ENCODE measurements at regions not wholly inside any gene's neighbourhood (a gene's known extent, or its start where the extent isn't known, plus 50 kb on each side); places are given as distances from the start of the nearest gene placed in this dataset.

- TF ChIP-seq POLR2A (IDR thresholded peaks at IDR 0.05): no peak
- TF ChIP-seq POLR2AphosphoS5 (IDR thresholded peaks at IDR 0.05): no peak
- TF ChIP-seq CTCF (IDR thresholded peaks at IDR 0.05 in 8 of 11, conservative IDR thresholded peaks at IDR 0.05 in 3 of 11): no peak
- Histone ChIP-seq H3K4me1 (no peaks in the 10 kb centered on the region), H3K36me3 (no peaks in the 10 kb centered on the region), H3K9me3 (peaks cover 0 to 24% (median 7%) of the 10 kb centered on the region in 8 donors), H3K27ac (no peak overlapping the region), H3K4me3 (no peak overlapping the region), H3K27me3 (replicated peaks in 1 of 7) (no peaks in the 10 kb centered on the region)
- no peak for DNase-seq
- intact Hi-C loops (cut with DNase I; ENCODE audit: low total_unique reads): no loop called here
- WGBS, 5 donors: 75 to 85% (median 77%) methylated on average over 5 of the region's 5 CpGs
These were observed 86.1 kb upstream of the KCNK1 start for GRCh38 chr1:233527818-233528217.

- H3K9me3 ChIP-seq: peaks cover 0 to 24% (median 7%) of the 10 kb centered on the region in 8 donors
- no peak for DNase-seq
- no peak for TF ChIP-seq POLR2AphosphoS5 (IDR thresholded peaks at IDR 0.05)
- TF ChIP-seq POLR2A (IDR thresholded peaks at IDR 0.05): no peak
- no peak for TF ChIP-seq CTCF (IDR thresholded peaks at IDR 0.05 in 8 of 11, conservative IDR thresholded peaks at IDR 0.05 in 3 of 11)
- intact Hi-C loops (cut with DNase I; ENCODE audit: low total_unique reads): no loop called here
- WGBS, 5 donors: 90 to 95% (median 91%) methylated on average over 6 of the region's 6 CpGs
- no peak overlapping the region for H3K4me3 ChIP-seq
- H3K27me3 ChIP-seq (replicated peaks in 1 of 7): no peaks in the 10 kb centered on the region
- no peaks in the 10 kb centered on the region for H3K4me1 ChIP-seq
- no peaks in the 10 kb centered on the region for H3K36me3 ChIP-seq
- H3K27ac ChIP-seq: no peak overlapping the region
These were observed 83.1 kb upstream of the KCNK1 start for GRCh38 chr1:233530665-233531386.

- TF ChIP-seq POLR2AphosphoS5 (IDR thresholded peaks at IDR 0.05) (no peak), CTCF (IDR thresholded peaks at IDR 0.05 in 8 of 11, conservative IDR thresholded peaks at IDR 0.05 in 3 of 11) (no peak), POLR2A (IDR thresholded peaks at IDR 0.05) (no peak)
- H3K36me3 ChIP-seq: no peaks in the 10 kb centered on the region
- peaks cover 0 to 3% (median 0%) of the 10 kb centered on the region in 7 donors for H3K27me3 ChIP-seq (replicated peaks in 1 of 7)
- intact Hi-C loops (cut with DNase I; ENCODE audit: low total_unique reads): no loop called here
- H3K27ac ChIP-seq: no peak overlapping the region
- no peak for DNase-seq
- H3K4me3 ChIP-seq: no peak overlapping the region
- H3K9me3 ChIP-seq: no peaks in the 10 kb centered on the region
- H3K4me1 ChIP-seq: no peaks in the 10 kb centered on the region
- WGBS, 5 donors: 56 to 69% (median 66%) methylated on average over 3 of the region's 3 CpGs
These were observed 73.1 kb upstream of the KCNK1 start for GRCh38 chr1:233540816-233541215.

GRCh38 chr1:233543338-233544255, 70.3 kb upstream of the KCNK1 start:
- Histone ChIP-seq H3K27ac (no peak overlapping the region), H3K27me3 (replicated peaks in 1 of 7) (peaks cover 0 to 3% (median 0%) of the 10 kb centered on the region in 7 donors), H3K9me3 (no peaks in the 10 kb centered on the region), H3K36me3 (no peaks in the 10 kb centered on the region), H3K4me1 (no peaks in the 10 kb centered on the region), H3K4me3 (no peak overlapping the region)
- no peak for DNase-seq
- intact Hi-C loops (cut with DNase I; ENCODE audit: low total_unique reads): no loop called here
- WGBS, 5 donors: 59 to 64% (median 61%) methylated on average over 8 of the region's 8 CpGs
- TF ChIP-seq POLR2A (IDR thresholded peaks at IDR 0.05): no peak
- TF ChIP-seq POLR2AphosphoS5 (IDR thresholded peaks at IDR 0.05): no peak
- TF ChIP-seq CTCF (IDR thresholded peaks at IDR 0.05 in 8 of 11, conservative IDR thresholded peaks at IDR 0.05 in 3 of 11): no peak

Data from spleen (tissue), 11 donors.